Renal cortex interstitium (tissue), 11 donors: ENCODE measurements at regions not wholly inside any gene's neighbourhood (a gene's known extent, or its start where the extent isn't known, plus 50 kb on each side); places are given as distances from the start of the nearest gene placed in this dataset.

Experiments used
- DNase-seq, 11 donors: peaks; one replicate each; pipeline ENCODE4 v3.0.0-alpha.2; 2013; ENCODE audit warnings: low read depth in 9 of 11, low spot score in 4 of 11; ENCODE audit errors: extremely low read depth in 1 of 11

- no peak for DNase-seq
These were observed 60.5 kb upstream of the C5orf46 start for GRCh38 chr5:147966829-147967228.

DNA sequence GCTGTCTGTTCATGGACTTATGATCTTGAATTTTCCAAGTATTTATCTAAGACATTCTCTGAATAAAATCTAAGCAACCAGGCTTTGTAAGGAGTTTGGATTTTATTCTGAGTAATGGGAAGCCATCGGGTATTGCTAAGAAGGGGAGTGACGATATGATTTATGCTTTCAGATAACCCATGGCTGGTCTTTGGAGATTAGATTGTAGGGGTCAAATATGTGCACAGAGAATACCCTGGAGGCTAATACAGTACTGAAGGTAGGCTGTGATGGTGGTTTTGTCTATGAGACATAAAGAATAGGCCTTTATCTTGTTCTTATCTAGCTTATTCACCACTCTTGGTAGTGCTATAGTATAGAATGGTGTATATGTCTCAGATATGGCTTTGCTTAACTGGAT lies 60.0 kb upstream of the C5orf46 start:
- no peak for DNase-seq

DNA sequence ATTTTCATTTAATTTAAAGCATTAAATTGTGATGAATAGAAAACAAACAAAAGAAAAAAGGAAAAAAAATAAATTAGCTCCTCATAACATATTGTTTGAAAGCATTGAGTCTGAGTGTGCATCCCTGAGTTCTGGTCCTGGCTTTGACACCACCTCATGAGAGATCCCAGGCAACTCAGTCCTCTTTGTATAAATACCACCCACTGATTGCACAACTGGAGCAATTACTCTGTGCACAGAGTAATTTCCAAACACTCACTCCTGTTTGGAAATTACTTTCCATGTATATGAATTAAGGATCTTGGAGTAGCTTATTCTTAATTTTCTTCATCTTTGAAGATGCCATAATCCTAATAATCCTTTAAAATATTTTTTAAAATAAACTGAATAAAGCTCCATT lies 59.4 kb upstream of the C5orf46 start:
- DNase-seq = no peak

- no peak for DNase-seq
These were observed 57.8 kb upstream of the C5orf46 start for GRCh38 chr5:147963948-147964693.

GRCh38 chr5:147963436-147963835 lies 57.1 kb upstream of the C5orf46 start:
- no peak for DNase-seq

- DNase-seq = no peak
These were observed 54.9 kb upstream of the C5orf46 start for GRCh38 chr5:147961208-147961749.

GRCh38 chr5:147957901-147958300 lies 51.6 kb upstream of the C5orf46 start:
- no peak for DNase-seq

GRCh38 chr5:147956842-147957223 lies 50.5 kb upstream of the C5orf46 start:
- DNase-seq = no peak

- no peak for DNase-seq
These were observed 49.9 kb upstream of the C5orf46 start for GRCh38 chr5:147956064-147956841.
